DMS53 treated with DMSO at 0.1 percent for 48 hours (cell line): ENCODE measurements at regions not wholly inside any gene's neighbourhood (a gene's known extent, or its start where the extent isn't known, plus 50 kb on each side); places are given as distances from the start of the nearest gene placed in this dataset.

Source experiments
- DNase-seq: peaks from one replicate; lab custom pipeline; 2025; ENCODE audit not compliant: unreplicated experiment; lab: John Stamatoyannopoulos, UW

- no peak for DNase-seq
Observed at GRCh38 chr3:69445024-69445423, 59.1 kb upstream of the FRMD4B start.

GRCh38 chr3:69443457-69443920 is 57.6 kb upstream of the FRMD4B start:
- no peak for DNase-seq

GRCh38 chr3:69442771-69443311 is 57.0 kb upstream of the FRMD4B start:
- no peak for DNase-seq

GRCh38 chr3:69441732-69442131 is 55.8 kb upstream of the FRMD4B start:
- no peak for DNase-seq

GRCh38 chr3:69441040-69441439 is 55.2 kb upstream of the FRMD4B start:
- DNase-seq = no peak

- no peak for DNase-seq
Observed at GRCh38 chr3:69439643-69440270, 53.9 kb upstream of the FRMD4B start.

GRCh38 chr3:69438476-69438875 is 52.6 kb upstream of the FRMD4B start:
- no peak for DNase-seq

- no peak for DNase-seq
Observed at GRCh38 chr3:69435274-69436265, 49.7 kb upstream of the FRMD4B start.
